ENCODE measurements at regions not wholly inside any gene's neighbourhood (a gene's known extent, or its start where the extent isn't known, plus 50 kb on each side); places are given as distances from the start of the nearest gene placed in this dataset.

GRCh38 chr10:81498011-81498551 lies 376.9 kb upstream of the NRG3 start:
- TF ChIP-seq TAF1 (IDR thresholded peaks at IDR 0.05; ENCODE audit: borderline replicate concordance, insufficient read depth, low read length) (no peak), POLR2AphosphoS5 (IDR thresholded peaks at IDR 0.05; ENCODE audit: low read depth, low read length) (no peak), REST (IDR thresholded peaks at IDR 0.05; ENCODE audit: insufficient read depth in 1 of 2, low read depth in 2 of 2, low read length in 2 of 2) (no peak)

All from PFSK-1 (cell line).